Nephron (organoid): ENCODE measurements at regions not wholly inside any gene's neighbourhood (a gene's known extent, or its start where the extent isn't known, plus 50 kb on each side); places are given as distances from the start of the nearest gene placed in this dataset.

Source experiments
- H3K27ac Mint-ChIP-seq, 3 experiments: 2 replicates each; pipeline ENCODE4 v1.8.0; 2020; ENCODE audit warnings: mixed read lengths in 3 of 3, mild to moderate bottlenecking in 2 of 3, moderate library complexity in 1 of 3
- H3K27me3 Mint-ChIP-seq: 2 replicates; pipeline ENCODE4 v1.8.0; 2021; ENCODE audit warnings: low read depth, mild to moderate bottlenecking, moderate library complexity, mixed read lengths
- H3K36me3 Mint-ChIP-seq: 2 replicates; pipeline ENCODE4 v1.8.0; 2020; ENCODE audit warnings: low read depth, mixed read lengths
- H3K4me1 Mint-ChIP-seq: 2 replicates; pipeline ENCODE4 v1.8.0; 2020; ENCODE audit warnings: mixed read lengths
- H3K4me3 Mint-ChIP-seq, 3 experiments: 2 replicates each; pipeline ENCODE4 v1.8.0; 2020; ENCODE audit warnings: mild to moderate bottlenecking in 3 of 3, mixed read lengths in 3 of 3, moderate library complexity in 2 of 3
- H3K9me3 Mint-ChIP-seq: 2 replicates; pipeline ENCODE4 v1.8.0; 2020; ENCODE audit warnings: mixed read lengths
- TF ChIP-seq, protein P1 (sequence below), 3 experiments: fragments of 200-600 bp; sonication (generic); IDR thresholded peaks; one replicate each; pipeline ENCODE4 v1.5.0; 2021; ENCODE audit warnings: antibody characterized with exemption in 3 of 3; ENCODE audit not compliant: unreplicated experiment in 3 of 3

DNA sequence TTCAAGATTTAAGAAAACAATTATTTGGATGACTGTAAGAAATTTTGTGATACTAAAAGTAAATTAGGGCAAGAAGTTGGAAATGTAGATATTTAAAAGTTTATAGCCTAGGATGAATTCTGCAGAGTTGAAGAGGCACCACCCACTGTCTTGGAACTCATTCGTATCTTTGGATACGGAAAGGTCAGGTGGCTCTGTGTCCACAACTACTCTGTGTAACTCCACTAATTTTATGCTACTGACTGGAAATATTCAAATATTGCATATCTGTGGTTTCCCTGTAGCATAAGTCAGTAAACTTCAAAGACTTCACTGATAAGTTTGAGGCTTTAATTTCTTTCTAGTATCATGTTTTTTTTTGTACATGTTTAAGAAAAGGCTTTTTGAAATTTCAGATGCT, 156.9 kb upstream of the RPRM start:
- TF ChIP-seq, protein P1, sequence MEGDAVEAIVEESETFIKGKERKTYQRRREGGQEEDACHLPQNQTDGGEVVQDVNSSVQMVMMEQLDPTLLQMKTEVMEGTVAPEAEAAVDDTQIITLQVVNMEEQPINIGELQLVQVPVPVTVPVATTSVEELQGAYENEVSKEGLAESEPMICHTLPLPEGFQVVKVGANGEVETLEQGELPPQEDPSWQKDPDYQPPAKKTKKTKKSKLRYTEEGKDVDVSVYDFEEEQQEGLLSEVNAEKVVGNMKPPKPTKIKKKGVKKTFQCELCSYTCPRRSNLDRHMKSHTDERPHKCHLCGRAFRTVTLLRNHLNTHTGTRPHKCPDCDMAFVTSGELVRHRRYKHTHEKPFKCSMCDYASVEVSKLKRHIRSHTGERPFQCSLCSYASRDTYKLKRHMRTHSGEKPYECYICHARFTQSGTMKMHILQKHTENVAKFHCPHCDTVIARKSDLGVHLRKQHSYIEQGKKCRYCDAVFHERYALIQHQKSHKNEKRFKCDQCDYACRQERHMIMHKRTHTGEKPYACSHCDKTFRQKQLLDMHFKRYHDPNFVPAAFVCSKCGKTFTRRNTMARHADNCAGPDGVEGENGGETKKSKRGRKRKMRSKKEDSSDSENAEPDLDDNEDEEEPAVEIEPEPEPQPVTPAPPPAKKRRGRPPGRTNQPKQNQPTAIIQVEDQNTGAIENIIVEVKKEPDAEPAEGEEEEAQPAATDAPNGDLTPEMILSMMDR (IDR thresholded peaks at IDR 0.05; ENCODE audit: unreplicated experiment in 3 of 3) = no peak
- no peak overlapping the region for H3K27ac Mint-ChIP-seq
- no peaks in the 10 kb centered on the region for H3K36me3 Mint-ChIP-seq
- H3K4me1 Mint-ChIP-seq = no peaks in the 10 kb centered on the region
- no peak overlapping the region for H3K4me3 Mint-ChIP-seq
- H3K9me3 Mint-ChIP-seq = peaks cover 6% of the 10 kb centered on the region
- H3K27me3 Mint-ChIP-seq = no peaks in the 10 kb centered on the region

DNA sequence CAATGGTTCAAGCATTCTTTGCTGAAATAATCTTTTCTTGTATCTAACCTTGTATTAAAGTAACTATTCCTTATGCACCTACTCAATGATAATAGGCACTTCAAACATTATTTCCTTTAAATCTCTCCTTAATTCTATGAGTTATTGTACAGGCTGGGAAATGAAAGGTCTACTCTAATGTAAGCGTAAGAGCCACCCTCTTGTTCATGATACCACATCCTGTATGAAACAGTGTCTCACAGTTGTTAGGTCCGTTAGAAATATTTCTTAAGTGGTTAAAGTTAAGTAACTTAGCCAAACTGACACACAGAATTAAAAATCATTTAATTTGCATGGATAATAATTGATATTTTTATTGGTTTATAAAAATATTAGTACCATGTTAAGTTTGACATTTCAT, 162.5 kb upstream of the RPRM start:
- Mint-ChIP-seq H3K4me1 (no peaks in the 10 kb centered on the region), H3K9me3 (no peaks in the 10 kb centered on the region), H3K27me3 (no peaks in the 10 kb centered on the region), H3K27ac (no peak overlapping the region), H3K4me3 (no peak overlapping the region), H3K36me3 (no peaks in the 10 kb centered on the region)
- TF ChIP-seq, protein P1 (IDR thresholded peaks at IDR 0.05; ENCODE audit: unreplicated experiment in 3 of 3) = no peak

DNA sequence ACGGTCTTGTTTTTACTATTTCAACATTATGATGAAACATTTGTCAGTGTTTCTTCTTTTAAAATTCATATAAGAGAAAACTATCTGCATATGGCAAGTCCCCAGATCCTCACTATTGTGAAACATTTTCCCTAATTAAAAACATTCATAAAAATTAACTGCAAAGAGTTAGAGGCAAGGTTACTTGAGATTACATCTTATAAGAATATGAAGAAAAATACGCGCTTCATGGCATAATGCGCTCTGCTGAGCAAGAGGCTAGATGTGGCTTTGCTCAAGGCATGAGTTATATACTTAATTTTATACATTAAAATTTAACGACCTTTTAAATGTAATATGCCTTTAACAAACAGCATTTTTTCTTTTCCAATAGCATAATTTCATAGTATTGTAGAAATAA, 166.4 kb upstream of the RPRM start:
- no peaks in the 10 kb centered on the region for H3K9me3 Mint-ChIP-seq
- H3K36me3 Mint-ChIP-seq = no peaks in the 10 kb centered on the region
- TF ChIP-seq, protein P1 (IDR thresholded peaks at IDR 0.05; ENCODE audit: unreplicated experiment in 3 of 3) = no peak
- H3K27me3 Mint-ChIP-seq = no peaks in the 10 kb centered on the region
- H3K4me1 Mint-ChIP-seq = no peaks in the 10 kb centered on the region
- no peak overlapping the region for H3K27ac Mint-ChIP-seq
- H3K4me3 Mint-ChIP-seq = no peak overlapping the region

DNA sequence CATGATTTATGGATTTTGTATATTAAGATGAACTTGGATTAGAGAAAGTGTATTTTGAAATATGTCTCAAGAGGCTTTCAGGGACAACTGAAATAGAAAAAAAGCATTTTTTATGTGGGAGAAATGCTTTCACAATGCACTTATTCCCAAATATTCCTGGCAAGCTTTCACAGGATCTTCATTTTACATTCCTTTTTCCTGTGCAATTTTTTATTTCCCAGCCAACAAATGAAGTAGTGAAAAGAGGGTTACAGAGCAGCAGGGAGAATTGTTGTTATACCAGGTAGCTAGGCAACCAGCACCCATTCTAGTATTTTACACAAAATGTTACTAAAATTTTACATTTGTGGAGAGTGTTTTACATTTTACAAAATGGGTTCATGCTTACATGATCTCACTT, 167.0 kb upstream of the RPRM start:
- Mint-ChIP-seq H3K27me3 (no peaks in the 10 kb centered on the region), H3K9me3 (no peaks in the 10 kb centered on the region), H3K36me3 (no peaks in the 10 kb centered on the region), H3K27ac (no peak overlapping the region), H3K4me1 (no peaks in the 10 kb centered on the region), H3K4me3 (no peak overlapping the region)
- TF ChIP-seq, protein P1 (IDR thresholded peaks at IDR 0.05; ENCODE audit: unreplicated experiment in 3 of 3) = no peak

DNA sequence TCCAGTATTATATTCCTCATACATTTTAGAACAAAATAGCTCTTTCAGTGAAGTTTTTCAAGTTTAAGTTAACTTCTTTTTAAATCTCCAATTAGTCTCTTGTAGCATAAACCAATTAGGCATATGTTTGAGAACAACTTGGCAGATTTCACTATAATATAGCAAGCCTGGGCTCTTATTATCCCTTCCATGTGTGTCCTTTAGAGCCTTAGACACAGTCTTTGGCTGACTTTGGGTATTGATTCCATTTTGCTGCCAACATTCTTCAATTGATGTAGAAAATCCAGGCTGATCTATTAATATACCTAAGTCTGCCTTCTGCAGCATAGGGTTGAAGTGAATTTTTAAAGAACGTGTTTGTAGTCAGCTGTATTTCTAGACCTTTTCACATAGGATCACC, 179.1 kb upstream of the RPRM start:
- no peaks in the 10 kb centered on the region for H3K4me1 Mint-ChIP-seq
- H3K36me3 Mint-ChIP-seq = no peaks in the 10 kb centered on the region
- TF ChIP-seq, protein P1 (IDR thresholded peaks at IDR 0.05; ENCODE audit: unreplicated experiment in 3 of 3) = no peak
- no peak overlapping the region for H3K27ac Mint-ChIP-seq
- no peak overlapping the region for H3K4me3 Mint-ChIP-seq
- no peaks in the 10 kb centered on the region for H3K9me3 Mint-ChIP-seq
- H3K27me3 Mint-ChIP-seq = no peaks in the 10 kb centered on the region

DNA sequence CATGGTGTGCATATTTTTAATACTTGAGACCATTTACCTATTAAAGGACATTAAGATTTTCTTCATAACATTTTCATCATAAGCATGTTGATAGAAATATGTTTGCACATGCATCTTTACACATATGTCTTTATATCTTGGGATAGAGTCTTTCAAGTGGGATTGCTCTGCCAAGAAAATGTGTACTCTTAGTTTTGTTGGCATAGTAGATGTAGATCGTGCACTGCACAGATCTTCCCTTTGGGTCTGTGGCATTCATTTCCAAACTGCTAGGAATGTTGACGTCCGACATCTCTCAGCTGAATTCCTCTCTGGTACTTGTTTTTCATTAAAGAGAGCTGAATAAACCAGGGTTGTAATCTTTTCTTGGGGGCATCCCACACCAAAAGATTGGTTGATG, 183.2 kb upstream of the RPRM start:
- Mint-ChIP-seq H3K27me3 (no peaks in the 10 kb centered on the region), H3K9me3 (peaks cover 6% of the 10 kb centered on the region), H3K36me3 (no peaks in the 10 kb centered on the region), H3K27ac (no peak overlapping the region), H3K4me3 (no peak overlapping the region), H3K4me1 (no peaks in the 10 kb centered on the region)
- TF ChIP-seq, protein P1 (IDR thresholded peaks at IDR 0.05; ENCODE audit: unreplicated experiment in 3 of 3) = no peak
